IMR-90 (cell line): ENCODE measurements at regions not wholly inside any gene's neighbourhood (a gene's known extent, or its start where the extent isn't known, plus 50 kb on each side); places are given as distances from the start of the nearest gene placed in this dataset.

Source experiments
- ATAC-seq: fragments of 200-7000 bp; cut with Tn5 transposase; 2 replicates; pipeline ENCODE4 v1.9.1; 2020; ENCODE audit warnings: low read depth, mild to moderate bottlenecking, moderate library complexity
- BruUV-seq: library from RNA; stranded (reverse); fragments of 400-500 nt; replicated peaks from 2 replicates; lab custom pipeline; 2021; lab: Mats Ljungman, UMichigan
- CTCF ChIA-PET: fragments of 300-600 bp; formaldehyde crosslinking; extraction: SDS; loops from one replicate; lab custom pipeline; 2021; ENCODE audit warnings: antibody characterized with exemption; lab: Yijun Ruan, JAX
- POLR2A ChIA-PET: fragments of 300-600 bp; sonication (Branson Sonifier 250); formaldehyde crosslinking; loops from one replicate; lab custom pipeline; 2022; ENCODE audit warnings: antibody characterized with exemption; ENCODE audit not compliant: unreplicated experiment; lab: Charles Lee
- DNase-seq: peaks from one replicate; pipeline ENCODE4 v3.0.0; 2013
- H2AFZ ChIP-seq: replicated peaks from 2 replicates; pipeline ENCODE3; 2013; ENCODE audit warnings: low read length, mild to moderate bottlenecking; ENCODE audit not compliant: poor library complexity
- H2AK5ac ChIP-seq: 2 replicates; pipeline ENCODE4 v1.6.1; 2013; ENCODE audit warnings: low read depth, low read length, inconsistent platforms
- H2AK9ac ChIP-seq: replicated peaks from 2 replicates; pipeline ENCODE3; 2013; ENCODE audit warnings: mild to moderate bottlenecking, low read depth, low read length, moderate library complexity; ENCODE audit not compliant: poor library complexity
- H2BK120ac ChIP-seq: 2 replicates; pipeline ENCODE4 v1.6.1; 2013; ENCODE audit warnings: low read depth, low read length, inconsistent platforms
- H2BK15ac ChIP-seq: 3 replicates; pipeline ENCODE4 v1.6.1; 2013; ENCODE audit warnings: low read depth, low read length, inconsistent platforms
- H2BK20ac ChIP-seq: 2 replicates; pipeline ENCODE4 v1.6.1; 2013; ENCODE audit warnings: low read depth, mild to moderate bottlenecking, inconsistent platforms, low read length, moderate library complexity
- H2BK5ac ChIP-seq: 2 replicates; pipeline ENCODE4 v1.6.1; 2013; ENCODE audit warnings: mild to moderate bottlenecking, low read depth, low read length, inconsistent platforms; ENCODE audit not compliant: poor library complexity, severe bottlenecking
- H3K14ac ChIP-seq: replicated peaks from 2 replicates; pipeline ENCODE4 v1.6.1; 2013; ENCODE audit warnings: low read depth, low read length, inconsistent platforms
- H3K18ac ChIP-seq: 2 replicates; pipeline ENCODE4 v1.6.1; 2013; ENCODE audit warnings: low read depth, low read length, control low read depth
- H3K23ac ChIP-seq: 2 replicates; pipeline ENCODE4 v1.6.1; 2013; ENCODE audit warnings: low read depth, low read length, inconsistent platforms
- H3K27ac ChIP-seq: 2 replicates; pipeline ENCODE4 v1.5.1; 2013; ENCODE audit warnings: mild to moderate bottlenecking, control low read depth, low read length; ENCODE audit not compliant: insufficient read depth
- H3K27me3 ChIP-seq: 2 replicates; pipeline ENCODE4 v1.6.1; 2013; ENCODE audit warnings: low read length; ENCODE audit not compliant: control insufficient read depth, insufficient read depth
- H3K36me3 ChIP-seq: 2 replicates; pipeline ENCODE4 v1.6.1; 2013; ENCODE audit warnings: low read length, mixed read lengths; ENCODE audit not compliant: control insufficient read depth, insufficient read depth
- H3K4ac ChIP-seq: 2 replicates; pipeline ENCODE4 v1.6.1; 2013; ENCODE audit warnings: low read depth, low read length, inconsistent platforms
- H3K4me1 ChIP-seq: 2 replicates; pipeline ENCODE4 v1.6.1; 2013; ENCODE audit warnings: low read length, mixed read lengths; ENCODE audit not compliant: control insufficient read depth, insufficient read depth
- H3K4me2 ChIP-seq: 2 replicates; pipeline ENCODE4 v1.6.1; 2013; ENCODE audit warnings: low read depth, mild to moderate bottlenecking, control low read depth, low read length, moderate library complexity
- H3K4me3 ChIP-seq: 2 replicates; pipeline ENCODE4 v1.5.1; 2013; ENCODE audit warnings: low read depth, mild to moderate bottlenecking, control low read depth, low read length, moderate library complexity; ENCODE audit not compliant: insufficient read depth
- H3K56ac ChIP-seq: 2 replicates; pipeline ENCODE4 v1.6.1; 2013; ENCODE audit warnings: low read length, inconsistent platforms; ENCODE audit not compliant: insufficient read depth; ENCODE audit errors: extremely low read depth
- H3K79me1 ChIP-seq, 2 experiments: 2 replicates each; pipeline ENCODE4 v1.6.1; 2013; ENCODE audit warnings: low read length in 2 of 2, inconsistent platforms in 1 of 2, low read depth in 1 of 2
- H3K9ac ChIP-seq: 2 replicates; pipeline ENCODE4 v1.6.1; 2013; ENCODE audit warnings: low read depth, low read length, control low read depth
- H3K9me1 ChIP-seq: 2 replicates; pipeline ENCODE4 v1.6.1; 2013; ENCODE audit warnings: low read length, inconsistent platforms; ENCODE audit not compliant: insufficient read depth
- H3K9me3 ChIP-seq: 2 replicates; pipeline ENCODE4 v1.6.1; 2013; ENCODE audit warnings: low read length; ENCODE audit not compliant: control insufficient read depth, insufficient read depth
- H4K20me1 ChIP-seq: 2 replicates; pipeline ENCODE4 v1.6.1; 2013; ENCODE audit warnings: low read length, inconsistent platforms; ENCODE audit not compliant: insufficient read depth
- H4K5ac ChIP-seq: 2 replicates; pipeline ENCODE4 v1.6.1; 2013; ENCODE audit warnings: mild to moderate bottlenecking, low read depth, low read length, control low read depth
- H4K8ac ChIP-seq, 2 experiments: 2 replicates each; pipeline ENCODE4 v1.6.1; 2013; ENCODE audit warnings: low read depth in 2 of 2, low read length in 2 of 2, control low read depth in 1 of 2, inconsistent platforms in 1 of 2
- H4K91ac ChIP-seq: 2 replicates; pipeline ENCODE4 v1.6.1; 2013; ENCODE audit warnings: low read depth, low read length, inconsistent platforms; ENCODE audit not compliant: insufficient read depth
- BHLHE40 ChIP-seq: fragments of 150-350 bp; IDR thresholded peaks from 2 replicates; pipeline ENCODE4 v1.6.1; 2016; ENCODE audit warnings: mild to moderate bottlenecking, low read depth, low read length
- CEBPB ChIP-seq: IDR thresholded peaks from 2 replicates; pipeline ENCODE4 v1.6.1; 2012; ENCODE audit warnings: low read depth, low read length, improper control_type of control experiment
- CHD1 ChIP-seq: IDR thresholded peaks from 2 replicates; pipeline ENCODE4 v1.6.1; 2012; ENCODE audit warnings: low read depth, low read length, improper control_type of control experiment
- ELK1 ChIP-seq: fragments of 150-350 bp; IDR thresholded peaks from 2 replicates; pipeline ENCODE4 v1.6.1; 2016; ENCODE audit warnings: low read depth, mild to moderate bottlenecking, low read length, moderate library complexity, borderline replicate concordance
- FOS ChIP-seq: fragments of 150-350 bp; IDR thresholded peaks from 2 replicates; pipeline ENCODE4 v1.6.1; 2016; ENCODE audit warnings: low read depth, low read length
- MAFK ChIP-seq: IDR thresholded peaks from 2 replicates; pipeline ENCODE4 v1.6.1; 2012; ENCODE audit warnings: low read depth, low read length, improper control_type of control experiment
- MAZ ChIP-seq: IDR thresholded peaks from 2 replicates; pipeline ENCODE4 v1.6.1; 2012; ENCODE audit warnings: low read depth, mild to moderate bottlenecking, low read length, improper control_type of control experiment, moderate library complexity, borderline replicate concordance
- MXI1 ChIP-seq: IDR thresholded peaks from 2 replicates; pipeline ENCODE4 v1.6.1; 2012; ENCODE audit warnings: low read depth, mild to moderate bottlenecking, low read length, moderate library complexity, borderline replicate concordance
- NFE2L2 ChIP-seq: fragments of 150-350 bp; IDR thresholded peaks from 2 replicates; pipeline ENCODE4 v1.6.1; 2016; ENCODE audit warnings: low read depth, mild to moderate bottlenecking, low read length
- POLR2A ChIP-seq: IDR thresholded peaks from 2 replicates; pipeline ENCODE4 v1.6.1; 2012; ENCODE audit warnings: mild to moderate bottlenecking, low read depth, low read length
- RAD21 ChIP-seq: IDR thresholded peaks from 2 replicates; pipeline ENCODE4 v1.6.1; 2012; ENCODE audit warnings: low read length, improper control_type of control experiment
- RCOR1 ChIP-seq: IDR thresholded peaks from 2 replicates; pipeline ENCODE4 v1.6.1; 2012; ENCODE audit warnings: mild to moderate bottlenecking, low read length, improper control_type of control experiment; ENCODE audit not compliant: insufficient replicate concordance
- RFX5 ChIP-seq: IDR thresholded peaks from 2 replicates; pipeline ENCODE4 v1.8.0; 2012; ENCODE audit warnings: low read depth, mild to moderate bottlenecking, low read length, moderate library complexity
- SMC3 ChIP-seq: fragments of 150-350 bp; IDR thresholded peaks from 2 replicates; pipeline ENCODE4 v1.6.1; 2016; ENCODE audit warnings: low read depth, mild to moderate bottlenecking, antibody characterized with exemption, low read length, moderate library complexity
- USF2 ChIP-seq: fragments of 150-350 bp; IDR thresholded peaks from 2 replicates; pipeline ENCODE4 v1.6.1; 2017; ENCODE audit warnings: mild to moderate bottlenecking, antibody characterized with exemption, low read length, low read depth
- WGBS, 2 experiments: methylation state at CpG; one replicate each; pipeline versions ENCODE4 v1.1.5 to v1.1.7; 2013; ENCODE audit warnings: missing lambda C conversion rate in 2 of 2; ENCODE audit not compliant: insufficient read length in 1 of 2; ENCODE audit errors: extremely low coverage in 2 of 2; 5-methylcytosine and 5-hydroxymethylcytosine counted together
- dilution Hi-C: fragments of 300-500 bp; cut with HindIII; formaldehyde crosslinking; loops from one replicate; pipeline ENCODE4 v1.14.3; 2018; ENCODE audit warnings: low sequenced_read_pairs; ENCODE audit not compliant: unreplicated experiment
- in situ Hi-C: fragments of 300-500 bp; cut with MboI; formaldehyde crosslinking; loops from 3 replicates; pipeline ENCODE4 v1.14.3; 2019; ENCODE audit warnings: low sequenced_read_pairs, inconsistent platforms, mixed read lengths
- intact Hi-C: fragments of 100-400 bp; cut with micrococcal nuclease; formaldehyde crosslinking; loops from 2 replicates; pipeline ENCODE4 v1.10.0; 2022

- ChIA-PET POLR2A (no interaction called here), CTCF (no interaction called here)
- dilution Hi-C loops: no loop called here
These were observed 123.7 kb upstream of the HS3ST3A1 start for GRCh38 chr17:13725288-13725990.

More at GRCh38 chr17:13725288-13725990, 123.7 kb upstream of the HS3ST3A1 start:
- Histone ChIP-seq H3K56ac (no peak overlapping the region), H2AFZ (peak overlapping the region; percentile 34), H2BK5ac (peak overlapping the region; percentile 6), H2AK9ac (no peak overlapping the region), H3K4me2 (peak overlapping the region; percentile 36; the same call in 1 of the 2 replicates), H3K27me3 (no peaks in the 10 kb centered on the region), H2BK15ac (peak overlapping the region; percentile 9; the same call in 1 of the 3 replicates), H3K9me3 (no peaks in the 10 kb centered on the region), H3K36me3 (no peaks in the 10 kb centered on the region), H3K23ac (0 out of 2 replicates have a peak overlapping the region, but pooled peaks have one; percentile 7), H4K5ac (no peak overlapping the region), H3K9ac (no peak overlapping the region), H2AK5ac (peak overlapping the region; percentile 69), H3K4me3 (no peak overlapping the region), H4K20me1 (no peaks in the 10 kb centered on the region), H4K8ac (peak overlapping the region in 1 of 2 experiments; percentile 2; a peak in 1 of 4 replicates), H3K4ac (no peak overlapping the region), H2BK120ac (no peak overlapping the region), H3K18ac (peak overlapping the region; percentile 64; the same call in 1 of the 2 replicates), H3K27ac (no peak overlapping the region), H3K4me1 (peaks cover 8% of the 10 kb centered on the region), H3K9me1 (no peaks in the 10 kb centered on the region), H3K79me1 (no peaks in the 10 kb centered on the region), H4K91ac (peak overlapping the region; percentile 26; the same call in 1 of the 2 replicates), H3K14ac (0 out of 2 replicates have a peak overlapping the region, but pooled peaks have one; percentile 5), H2BK20ac (peak overlapping the region; percentile 38; the same call in 1 of the 2 replicates)
- in situ Hi-C loops (no loop called here), intact Hi-C loops (no loop called here)
- no peak for TF ChIP-seq RCOR1
- TF ChIP-seq USF2: no peak
- no peak for TF ChIP-seq CEBPB
- TF ChIP-seq RAD21: no peak
- TF ChIP-seq SMC3: no peak
- TF ChIP-seq ELK1: no peak
- peak; percentile 76; the same call in 1 of the 2 replicates for TF ChIP-seq RFX5
- TF ChIP-seq CHD1: no peak
- TF ChIP-seq MAZ: no peak
- no peak for TF ChIP-seq POLR2A
- 0 out of 2 replicates have a peak, but pooled peaks have one; percentile 42 for TF ChIP-seq MXI1
- peak; percentile 16; the same call in 1 of the 2 replicates for TF ChIP-seq FOS
- no peak for TF ChIP-seq MAFK
- TF ChIP-seq NFE2L2: no peak
- TF ChIP-seq BHLHE40: no peak
- peak; percentile 84 for ATAC-seq
- peak; percentile 57 for DNase-seq
- no CpG with 5 or more reads among the region's 2 CpGs for WGBS, 2 experiments
- BruUV-seq: no TSS peak
